Calu3 (cell line): ENCODE measurements at regions not wholly inside any gene's neighbourhood (a gene's known extent, or its start where the extent isn't known, plus 50 kb on each side); places are given as distances from the start of the nearest gene placed in this dataset.

Experiments used
- BruUV-seq: library from RNA; stranded (reverse); fragments of 400-500 nt; replicated peaks from 2 replicates; lab custom pipeline; 2021; lab: Mats Ljungman, UMichigan
- CTCF ChIA-PET: fragments of 300-600 bp; sonication (Branson Sonifier 250); formaldehyde crosslinking; loops from one replicate; lab custom pipeline; 2022; ENCODE audit warnings: antibody characterized with exemption; lab: Charles Lee
- DNase-seq: peaks from one replicate; pipeline ENCODE4 v3.0.0; 2022
- H3K27ac Mint-ChIP-seq: one replicate; pipeline ENCODE4 v1.8.0; 2022; ENCODE audit warnings: mixed read lengths; ENCODE audit not compliant: unreplicated experiment
- H3K27me3 Mint-ChIP-seq: one replicate; pipeline ENCODE4 v1.8.0; 2022; ENCODE audit warnings: mixed read lengths; ENCODE audit not compliant: unreplicated experiment
- H3K36me3 Mint-ChIP-seq: one replicate; pipeline ENCODE4 v1.8.0; 2022; ENCODE audit warnings: mild to moderate bottlenecking, moderate library complexity, mixed read lengths; ENCODE audit not compliant: insufficient read depth, unreplicated experiment
- H3K4me1 Mint-ChIP-seq: one replicate; pipeline ENCODE4 v1.8.0; 2022; ENCODE audit warnings: mild to moderate bottlenecking, low read depth, mixed read lengths; ENCODE audit not compliant: unreplicated experiment
- H3K4me3 Mint-ChIP-seq: one replicate; pipeline ENCODE4 v1.8.0; 2022; ENCODE audit warnings: mild to moderate bottlenecking, low read depth, moderate library complexity, mixed read lengths; ENCODE audit not compliant: unreplicated experiment
- H3K9me3 Mint-ChIP-seq: one replicate; pipeline ENCODE4 v1.8.0; 2022; ENCODE audit warnings: low read depth, mixed read lengths; ENCODE audit not compliant: unreplicated experiment
- CTCF ChIP-seq: fragments of 200-600 bp; IDR thresholded peaks from one replicate; pipeline ENCODE4 v1.8.0; 2022; ENCODE audit warnings: antibody characterized with exemption; ENCODE audit not compliant: unreplicated experiment
- intact Hi-C: fragments of 100-400 bp; cut with micrococcal nuclease; formaldehyde crosslinking; loops from one replicate; pipeline ENCODE4 v1.10.0; 2022; ENCODE audit not compliant: unreplicated experiment

GRCh38 chr7:85775431-85775830 lies 588.6 kb upstream of the SEMA3D start:
- no peak overlapping the region for H3K27ac Mint-ChIP-seq
- no peaks in the 10 kb centered on the region for H3K4me1 Mint-ChIP-seq
- H3K9me3 Mint-ChIP-seq: no peaks in the 10 kb centered on the region
- H3K36me3 Mint-ChIP-seq: no peaks in the 10 kb centered on the region
- intact Hi-C loops: no loop called here
- no peak overlapping the region for H3K4me3 Mint-ChIP-seq
- BruUV-seq: no TSS peak
- TF ChIP-seq CTCF: no peak
- no peaks in the 10 kb centered on the region for H3K27me3 Mint-ChIP-seq
- CTCF ChIA-PET: no interaction called here
- DNase-seq: no peak

GRCh38 chr7:85774986-85775385 lies 588.1 kb upstream of the SEMA3D start:
- BruUV-seq: no TSS peak
- CTCF ChIA-PET: no interaction called here
- Mint-ChIP-seq H3K36me3 (no peaks in the 10 kb centered on the region), H3K27me3 (no peaks in the 10 kb centered on the region), H3K9me3 (no peaks in the 10 kb centered on the region), H3K4me1 (no peaks in the 10 kb centered on the region), H3K27ac (no peak overlapping the region), H3K4me3 (no peak overlapping the region)
- DNase-seq: no peak
- no peak for TF ChIP-seq CTCF
- intact Hi-C loops: no loop called here

GRCh38 chr7:85773116-85773728 lies 586.4 kb upstream of the SEMA3D start:
- no peak overlapping the region for H3K27ac Mint-ChIP-seq
- H3K27me3 Mint-ChIP-seq: no peaks in the 10 kb centered on the region
- no peak for TF ChIP-seq CTCF
- intact Hi-C loops: no loop called here
- no peaks in the 10 kb centered on the region for H3K4me1 Mint-ChIP-seq
- BruUV-seq: no TSS peak
- H3K4me3 Mint-ChIP-seq: no peak overlapping the region
- H3K36me3 Mint-ChIP-seq: no peaks in the 10 kb centered on the region
- H3K9me3 Mint-ChIP-seq: peaks cover under 1% of the 10 kb centered on the region
- CTCF ChIA-PET: no interaction called here
- DNase-seq: no peak

- peaks cover 2% of the 10 kb centered on the region for H3K9me3 Mint-ChIP-seq
- intact Hi-C loops: no loop called here
- H3K4me3 Mint-ChIP-seq: no peak overlapping the region
- H3K4me1 Mint-ChIP-seq: no peaks in the 10 kb centered on the region
- H3K36me3 Mint-ChIP-seq: no peaks in the 10 kb centered on the region
- no peak overlapping the region for H3K27ac Mint-ChIP-seq
- no peak for DNase-seq
- no TSS peak for BruUV-seq
- H3K27me3 Mint-ChIP-seq: no peaks in the 10 kb centered on the region
- CTCF ChIA-PET: no interaction called here
- TF ChIP-seq CTCF: no peak
Observed at GRCh38 chr7:85771516-85771915, 584.7 kb upstream of the SEMA3D start.
